IPS DF 6.9 (cell line): ENCODE measurements at regions not wholly inside any gene's neighbourhood (a gene's known extent, or its start where the extent isn't known, plus 50 kb on each side); places are given as distances from the start of the nearest gene placed in this dataset.

Source experiments
- DNase-seq: peaks from one replicate; pipeline ENCODE4 v3.0.0-alpha.2; 2013; ENCODE audit warnings: low read depth, low spot score
- H3K27ac ChIP-seq: one replicate; pipeline ENCODE4 v1.5.1; 2013; ENCODE audit warnings: low read length, control low read depth
- H3K27me3 ChIP-seq: 2 replicates; pipeline ENCODE4 v1.6.1; 2013; ENCODE audit warnings: mild to moderate bottlenecking, low read length; ENCODE audit not compliant: control insufficient read depth, insufficient read depth
- H3K36me3 ChIP-seq: 2 replicates; pipeline ENCODE4 v1.6.1; 2013; ENCODE audit warnings: low read length; ENCODE audit not compliant: control insufficient read depth, insufficient read depth
- H3K4me1 ChIP-seq: 2 replicates; pipeline ENCODE4 v1.6.1; 2013; ENCODE audit warnings: low read length; ENCODE audit not compliant: control insufficient read depth, insufficient read depth
- H3K4me3 ChIP-seq: 2 replicates; pipeline ENCODE4 v1.5.1; 2013; ENCODE audit warnings: mild to moderate bottlenecking, low read length
- H3K9me3 ChIP-seq: 2 replicates; pipeline ENCODE4 v1.6.1; 2013; ENCODE audit warnings: low read length, inconsistent platforms; ENCODE audit not compliant: control insufficient read depth, insufficient read depth
- WGBS: extraction: QIAGEN DNeasy Blood & Tissue Kit; methylation state at CpG from one replicate; pipeline ENCODE4 v1.1.7; 2013; ENCODE audit warnings: mixed read lengths, missing lambda C conversion rate; ENCODE audit not compliant: insufficient read length, insufficient coverage; 5-methylcytosine and 5-hydroxymethylcytosine counted together

GRCh38 chr18:24875777-24876176 is 415.3 kb downstream of the HRH4 start:
- no peak overlapping the region for H3K27ac ChIP-seq
- H3K36me3 ChIP-seq: no peaks in the 10 kb centered on the region
- WGBS: no CpG with 5 or more reads among the region's 1 CpG
- no peak for DNase-seq
- H3K4me1 ChIP-seq: no peaks in the 10 kb centered on the region
- no peaks in the 10 kb centered on the region for H3K9me3 ChIP-seq
- H3K4me3 ChIP-seq: no peak overlapping the region
- H3K27me3 ChIP-seq: no peaks in the 10 kb centered on the region

- H3K4me3 ChIP-seq: no peak overlapping the region
- H3K4me1 ChIP-seq: no peaks in the 10 kb centered on the region
- no peak overlapping the region for H3K27ac ChIP-seq
- no peaks in the 10 kb centered on the region for H3K27me3 ChIP-seq
- no peaks in the 10 kb centered on the region for H3K9me3 ChIP-seq
- no peaks in the 10 kb centered on the region for H3K36me3 ChIP-seq
- no CpG with 5 or more reads among the region's 5 CpGs for WGBS
- no peak for DNase-seq
Measured at GRCh38 chr18:24876266-24876665, 415.8 kb downstream of the HRH4 start.

GRCh38 chr18:24877066-24877465 is 416.6 kb downstream of the HRH4 start:
- no CpG with 5 or more reads among the region's 5 CpGs for WGBS
- no peaks in the 10 kb centered on the region for H3K27me3 ChIP-seq

GRCh38 chr18:24877546-24877945 is 417.1 kb downstream of the HRH4 start:
- Histone ChIP-seq H3K36me3 (no peaks in the 10 kb centered on the region), H3K27ac (no peak overlapping the region), H3K27me3 (no peaks in the 10 kb centered on the region), H3K4me3 (no peak overlapping the region), H3K9me3 (no peaks in the 10 kb centered on the region), H3K4me1 (no peaks in the 10 kb centered on the region)
- no peak for DNase-seq
- WGBS: no CpG with 5 or more reads among the region's 6 CpGs

More at GRCh38 chr18:24877066-24877465, 416.6 kb downstream of the HRH4 start:
- Histone ChIP-seq H3K4me1 (no peaks in the 10 kb centered on the region), H3K27ac (no peak overlapping the region), H3K4me3 (no peak overlapping the region), H3K36me3 (no peaks in the 10 kb centered on the region), H3K9me3 (no peaks in the 10 kb centered on the region)
- no peak for DNase-seq

- H3K9me3 ChIP-seq: no peaks in the 10 kb centered on the region
- no peaks in the 10 kb centered on the region for H3K27me3 ChIP-seq
- H3K36me3 ChIP-seq: no peaks in the 10 kb centered on the region
- no peaks in the 10 kb centered on the region for H3K4me1 ChIP-seq
- no CpG with 5 or more reads among the region's 4 CpGs for WGBS
- DNase-seq: peak; percentile 18
- H3K27ac ChIP-seq: no peak overlapping the region
- no peak overlapping the region for H3K4me3 ChIP-seq
Measured at GRCh38 chr18:24878289-24878688, 417.9 kb downstream of the HRH4 start.

- no CpG with 5 or more reads among the region's 2 CpGs for WGBS
- Histone ChIP-seq H3K4me1 (no peaks in the 10 kb centered on the region), H3K27me3 (no peaks in the 10 kb centered on the region), H3K4me3 (no peak overlapping the region), H3K27ac (no peak overlapping the region), H3K36me3 (no peaks in the 10 kb centered on the region), H3K9me3 (no peaks in the 10 kb centered on the region)
- no peak for DNase-seq
Measured at GRCh38 chr18:24885276-24885675, 424.8 kb downstream of the HRH4 start.

GRCh38 chr18:24894880-24895279 is 434.4 kb downstream of the HRH4 start:
- Histone ChIP-seq H3K9me3 (no peaks in the 10 kb centered on the region), H3K36me3 (no peaks in the 10 kb centered on the region), H3K4me3 (no peak overlapping the region), H3K4me1 (no peaks in the 10 kb centered on the region), H3K27me3 (no peaks in the 10 kb centered on the region), H3K27ac (no peak overlapping the region)
- DNase-seq: no peak
- whole genome bisulfite sequencing: no CpG with 5 or more reads among the region's 2 CpGs

- H3K36me3 ChIP-seq: no peaks in the 10 kb centered on the region
- H3K27ac ChIP-seq: no peak overlapping the region
- no CpG with 5 or more reads among the region's 1 CpG for WGBS
- H3K4me1 ChIP-seq: no peaks in the 10 kb centered on the region
- no peaks in the 10 kb centered on the region for H3K9me3 ChIP-seq
- no peaks in the 10 kb centered on the region for H3K27me3 ChIP-seq
- H3K4me3 ChIP-seq: no peak overlapping the region
- no peak for DNase-seq
Measured at GRCh38 chr18:24897461-24897860, 437.0 kb downstream of the HRH4 start.

- no peak for DNase-seq
- Histone ChIP-seq H3K9me3 (no peaks in the 10 kb centered on the region), H3K4me1 (0 out of 2 replicates have a peak, but pooled peaks cover 2% of the 10 kb centered on the region), H3K27ac (no peak overlapping the region), H3K4me3 (no peak overlapping the region), H3K36me3 (no peaks in the 10 kb centered on the region), H3K27me3 (no peaks in the 10 kb centered on the region)
Measured at GRCh38 chr18:24910221-24910620, 441.7 kb downstream of the ZNF521 start.

- no peak for DNase-seq
- H3K9me3 ChIP-seq: no peaks in the 10 kb centered on the region
- no peak overlapping the region for H3K4me3 ChIP-seq
Measured at GRCh38 chr18:24913507-24914170, 438.3 kb downstream of the ZNF521 start.

GRCh38 chr18:24914171-24914525 is 437.8 kb downstream of the ZNF521 start:
- 0 out of 2 replicates have a peak, but pooled peaks cover 2% of the 10 kb centered on the region for H3K4me1 ChIP-seq
- H3K27me3 ChIP-seq: no peaks in the 10 kb centered on the region
- H3K4me3 ChIP-seq: no peak overlapping the region
- no CpG with 5 or more reads among the region's 1 CpG for WGBS
- DNase-seq: no peak
- H3K36me3 ChIP-seq: no peaks in the 10 kb centered on the region
- no peaks in the 10 kb centered on the region for H3K9me3 ChIP-seq
- no peak overlapping the region for H3K27ac ChIP-seq

More at GRCh38 chr18:24913507-24914170, 438.3 kb downstream of the ZNF521 start:
- no CpG with 5 or more reads among the region's 8 CpGs for WGBS
- Histone ChIP-seq H3K36me3 (no peaks in the 10 kb centered on the region), H3K27me3 (no peaks in the 10 kb centered on the region), H3K27ac (no peak overlapping the region), H3K4me1 (0 out of 2 replicates have a peak, but pooled peaks cover 2% of the 10 kb centered on the region)
